HG03066 (cell line): ENCODE measurements at regions not wholly inside any gene's neighbourhood (a gene's known extent, or its start where the extent isn't known, plus 50 kb on each side); places are given as distances from the start of the nearest gene placed in this dataset.

Experiments
- ATAC-seq: cut with Tn5 transposase; IDR thresholded peaks from one replicate; pipeline ENCODE4 v1.9.1; 2021; ENCODE audit warnings: low read depth; ENCODE audit not compliant: unreplicated experiment

DNA sequence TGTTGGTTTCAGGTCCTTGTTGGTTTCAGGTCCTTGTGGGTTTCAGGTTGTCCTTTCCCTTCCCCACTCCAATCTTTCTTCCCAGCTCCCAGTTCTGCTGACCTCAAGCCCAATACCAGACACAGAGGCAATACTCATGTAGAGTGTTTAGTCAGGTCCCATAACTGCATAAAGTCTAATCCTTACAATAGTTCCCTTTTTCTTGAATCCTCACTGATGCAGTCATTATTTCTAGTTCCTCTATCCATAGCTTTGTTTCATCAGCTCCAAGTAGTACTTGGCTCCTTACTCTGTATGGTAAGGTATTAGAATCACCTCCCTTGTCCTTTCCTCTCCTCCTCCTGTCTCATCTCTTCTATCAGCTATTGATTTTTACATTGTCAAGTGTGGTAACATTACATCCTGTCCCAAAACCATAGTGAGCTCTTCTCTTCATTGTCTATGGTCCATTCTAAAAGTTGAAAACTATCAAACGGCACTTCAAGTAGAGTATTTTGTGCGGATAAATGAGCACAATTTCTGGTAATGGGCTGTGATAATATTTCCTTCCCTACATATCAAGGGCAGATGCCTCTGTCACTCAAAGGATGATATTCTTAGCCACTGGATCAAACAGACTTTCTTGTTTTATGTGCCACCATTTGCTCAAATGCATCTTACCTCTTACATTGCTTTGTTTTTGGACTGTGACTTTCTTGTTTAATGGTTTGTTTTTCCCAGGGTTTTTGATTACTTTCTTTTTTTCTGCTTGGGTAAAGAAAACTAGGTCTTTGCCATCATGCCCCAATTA lies 57.2 kb upstream of the JDP2 start:
- ATAC-seq: no peak

DNA sequence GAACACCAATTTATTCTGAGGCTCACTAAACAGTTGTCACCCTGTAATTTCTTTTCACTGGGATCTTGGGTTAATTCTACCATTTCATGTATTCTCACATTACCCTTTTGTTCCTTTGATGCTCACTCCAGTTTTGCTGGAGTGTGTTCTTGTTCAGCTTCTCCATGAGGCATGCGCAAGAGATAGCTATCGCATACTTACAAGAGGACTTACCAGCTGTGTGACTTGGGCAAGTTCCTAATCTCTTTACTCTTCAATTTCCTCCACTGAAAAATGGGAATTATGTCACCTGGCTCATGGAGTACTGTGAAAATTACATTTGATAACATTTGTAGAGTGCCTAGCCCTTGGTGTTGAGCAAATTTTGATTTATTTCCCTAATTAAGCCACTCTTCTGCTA lies 56.5 kb upstream of the JDP2 start:
- no peak for ATAC-seq

DNA sequence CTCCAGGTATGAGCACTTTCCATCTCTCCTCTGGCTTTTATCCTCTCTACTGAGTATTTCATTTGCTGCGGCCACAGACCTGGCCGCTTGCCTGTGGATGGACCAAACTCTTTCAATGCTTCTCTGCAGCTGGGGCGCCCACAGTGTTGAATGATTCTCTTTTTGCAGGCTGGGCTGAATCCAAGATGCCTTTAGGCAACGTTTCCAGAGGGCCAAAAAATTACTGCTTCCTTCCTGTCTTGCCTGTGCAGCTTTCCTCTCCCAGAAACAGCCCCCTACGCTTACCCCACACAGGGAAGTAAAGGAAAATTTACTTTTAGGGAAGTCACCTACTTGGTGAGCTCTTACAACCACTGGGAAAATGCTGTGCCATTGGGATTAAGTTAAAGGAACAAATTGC lies 55.6 kb upstream of the JDP2 start:
- ATAC-seq: no peak

DNA sequence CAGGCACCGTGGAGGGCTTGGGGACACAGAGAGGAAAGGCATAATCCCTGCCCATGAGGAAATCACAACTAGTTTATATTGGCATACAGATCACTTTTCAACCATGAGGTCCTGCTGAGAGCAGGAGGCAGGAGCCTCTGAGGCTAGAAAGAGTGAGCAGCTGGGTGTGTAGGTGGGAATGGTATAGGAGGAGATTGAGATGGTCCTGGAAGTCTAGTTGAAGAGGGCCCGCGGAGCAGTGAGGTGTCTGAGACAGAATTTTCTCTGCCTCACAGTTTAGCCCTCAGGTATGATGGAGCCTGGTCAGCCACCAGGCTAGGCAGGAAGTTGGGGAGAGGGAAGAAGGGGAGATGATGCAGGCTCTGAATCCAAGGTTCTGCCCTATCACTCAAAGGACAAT lies 54.7 kb upstream of the JDP2 start:
- ATAC-seq: no peak

DNA sequence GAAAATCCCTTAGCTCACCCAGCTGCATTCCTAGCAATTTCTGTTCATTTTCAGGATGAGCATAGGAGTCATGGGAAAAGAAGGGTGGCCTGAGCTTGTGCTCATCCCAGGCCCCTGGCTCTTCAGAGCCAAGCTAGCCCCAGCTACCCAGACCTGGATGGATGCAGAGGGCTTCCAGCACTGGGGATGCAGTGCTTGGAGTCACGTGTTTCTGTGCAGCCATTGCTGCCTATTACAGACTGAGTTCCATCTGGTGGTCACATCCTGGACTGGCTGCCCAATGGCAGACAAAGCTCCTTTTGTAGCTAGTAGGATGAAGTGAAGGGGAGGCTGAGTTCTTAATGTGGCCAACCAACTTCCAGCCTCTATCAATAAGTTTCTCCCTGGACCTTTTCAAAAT lies 54.2 kb upstream of the JDP2 start:
- ATAC-seq: no peak

DNA sequence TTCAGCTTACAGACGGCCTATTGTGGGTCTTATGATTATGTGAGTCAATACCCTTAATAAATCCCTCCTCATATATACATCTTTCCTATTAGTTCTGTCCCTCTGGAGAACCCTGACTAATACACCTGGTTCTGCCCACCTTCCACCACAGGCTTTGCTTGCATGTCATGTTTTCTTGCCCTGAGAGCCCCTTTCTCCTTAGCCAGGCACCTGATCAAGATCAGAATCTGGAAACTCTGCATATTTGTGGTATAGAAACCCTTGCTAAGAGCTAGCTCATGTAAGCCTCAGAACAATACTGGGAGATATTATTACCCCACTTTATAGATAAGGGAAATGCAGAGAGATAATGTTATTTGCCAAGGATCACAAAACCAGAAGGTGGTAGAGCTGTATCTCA lies 52.9 kb upstream of the JDP2 start:
- ATAC-seq: no peak

DNA sequence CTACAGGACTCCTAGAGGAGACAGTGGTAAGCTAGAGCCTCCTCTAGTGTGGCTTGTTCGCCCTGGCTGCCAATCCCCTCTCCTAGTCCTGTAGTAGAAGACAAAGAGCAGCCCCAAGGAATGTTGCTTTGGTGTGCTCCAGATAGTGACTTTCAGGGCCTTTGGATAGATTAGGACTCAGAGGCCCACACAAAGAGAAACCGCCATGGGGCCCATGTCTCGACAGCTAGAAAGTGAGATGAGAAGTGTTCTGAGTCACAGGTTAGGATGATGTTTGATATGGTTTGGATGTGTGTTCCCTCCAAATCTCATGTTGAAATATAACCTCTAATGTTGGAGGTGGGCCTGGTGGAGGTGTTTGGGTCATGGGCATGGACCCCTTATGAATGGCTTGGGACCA lies 51.8 kb upstream of the JDP2 start:
- ATAC-seq: no peak
